HEK293 (cell line): ENCODE measurements at regions not wholly inside any gene's neighbourhood (a gene's known extent, or its start where the extent isn't known, plus 50 kb on each side); places are given as distances from the start of the nearest gene placed in this dataset.

Source experiments
- BCL11A ChIP-seq: fragments of 450-650 bp; formaldehyde crosslinking; IDR thresholded peaks from 2 replicates; pipeline ENCODE4 v1.5.1; 2016; ENCODE audit warnings: low read depth, missing biosample characterization, missing genetic modification characterization
- CTCF ChIP-seq: fragments of 450-650 bp; formaldehyde crosslinking; IDR thresholded peaks from 2 replicates; pipeline ENCODE4 v1.5.1; 2016; ENCODE audit warnings: missing biosample characterization, missing genetic modification characterization
- PBX3 ChIP-seq: sonication (generic); formaldehyde crosslinking; IDR thresholded peaks from 2 replicates; pipeline ENCODE4 v1.8.1; 2022; ENCODE audit warnings: mild to moderate bottlenecking, moderate library complexity, missing genetic modification reagents
- ZBTB21 ChIP-seq: fragments of 450-650 bp; formaldehyde crosslinking; IDR thresholded peaks from 2 replicates; pipeline ENCODE4 v1.5.1; 2017; ENCODE audit warnings: missing biosample characterization, missing genetic modification characterization
- ZNF133 ChIP-seq: fragments of 450-650 bp; formaldehyde crosslinking; IDR thresholded peaks from 2 replicates; pipeline ENCODE4 v1.5.1; 2016; ENCODE audit warnings: missing biosample characterization, missing genetic modification characterization
- ZNF423 ChIP-seq: fragments of 450-650 bp; formaldehyde crosslinking; IDR thresholded peaks from 2 replicates; pipeline ENCODE4 v1.5.1; 2016; ENCODE audit warnings: missing biosample characterization, missing genetic modification characterization
- ZNF449 ChIP-seq: fragments of 450-650 bp; formaldehyde crosslinking; IDR thresholded peaks from 2 replicates; pipeline ENCODE4 v1.5.1; 2017; ENCODE audit warnings: missing biosample characterization, mild to moderate bottlenecking, missing genetic modification characterization, moderate library complexity
- ZNF521 ChIP-seq: fragments of 450-650 bp; formaldehyde crosslinking; IDR thresholded peaks from 2 replicates; pipeline ENCODE4 v1.5.1; 2017; ENCODE audit warnings: missing biosample characterization, mild to moderate bottlenecking, missing genetic modification characterization
- ZNF530 ChIP-seq: fragments of 450-650 bp; formaldehyde crosslinking; IDR thresholded peaks from 2 replicates; pipeline ENCODE4 v1.5.1; 2016; ENCODE audit warnings: low read depth, missing biosample characterization, missing genetic modification characterization
- ZNF670 ChIP-seq: fragments of 450-650 bp; formaldehyde crosslinking; IDR thresholded peaks from 2 replicates; pipeline ENCODE4 v1.5.1; 2016; ENCODE audit warnings: missing biosample characterization, missing genetic modification characterization, low read depth
- ZNF704 ChIP-seq: fragments of 450-650 bp; formaldehyde crosslinking; IDR thresholded peaks from 2 replicates; pipeline ENCODE4 v1.5.1; 2016; ENCODE audit warnings: missing biosample characterization, missing genetic modification characterization
- ZNF776 ChIP-seq: fragments of 450-650 bp; formaldehyde crosslinking; IDR thresholded peaks from 2 replicates; pipeline ENCODE4 v1.5.0; 2017; ENCODE audit warnings: missing biosample characterization, missing genetic modification characterization, borderline replicate concordance
- ZNF785 ChIP-seq: fragments of 450-650 bp; formaldehyde crosslinking; IDR thresholded peaks from 2 replicates; pipeline ENCODE4 v1.5.1; 2016; ENCODE audit warnings: missing biosample characterization, missing genetic modification characterization

GRCh38 chr21:41568606-41569385 is 60.8 kb upstream of the TMPRSS2 start:
- no peak for TF ChIP-seq ZNF530
- no peak for TF ChIP-seq ZNF670 (tag by site-specific recombination)
- TF ChIP-seq CTCF (tag by site-specific recombination): no peak
- TF ChIP-seq ZNF785 (tag by site-specific recombination): no peak
- no peak for TF ChIP-seq ZNF776 (tag by site-specific recombination)
- TF ChIP-seq ZNF133 (tag by site-specific recombination): no peak
- TF ChIP-seq ZNF423: no peak
- TF ChIP-seq ZBTB21 (tag by site-specific recombination): no peak
- TF ChIP-seq ZNF704 (tag by site-specific recombination): no peak
- no peak for TF ChIP-seq PBX3 (CRISPR knock-in tag)
- no peak for TF ChIP-seq ZNF521
- TF ChIP-seq ZNF449 (tag by site-specific recombination): no peak
- no peak for TF ChIP-seq BCL11A
